OCI-LY1 (cell line): ENCODE measurements at regions not wholly inside any gene's neighbourhood (a gene's known extent, or its start where the extent isn't known, plus 50 kb on each side); places are given as distances from the start of the nearest gene placed in this dataset.

Source experiments
- H2AFZ ChIP-seq: fragments of 200-600 bp; sonication (generic), shearing (Covaris generic); 2 replicates; pipeline ENCODE4 v1.6.0; 2014; ENCODE audit warnings: antibody characterized with exemption, mild to moderate bottlenecking, low read length
- H3F3A ChIP-seq: fragments of 200-600 bp; sonication (generic), shearing (Covaris generic); 2 replicates; pipeline ENCODE4 v1.6.0; 2014; ENCODE audit warnings: mild to moderate bottlenecking, antibody characterized with exemption, low read length, moderate library complexity; ENCODE audit not compliant: insufficient read depth
- H3K27ac ChIP-seq: fragments of 200-600 bp; sonication (generic); 2 replicates; pipeline ENCODE4 v1.5.1; 2014; ENCODE audit warnings: low read length, mixed run types, mild to moderate bottlenecking, low read depth; ENCODE audit not compliant: poor library complexity, severe bottlenecking
- H3K27me3 ChIP-seq: fragments of 200-600 bp; sonication (generic); 2 replicates; pipeline ENCODE4 v1.6.0; 2014; ENCODE audit warnings: antibody characterized with exemption, mild to moderate bottlenecking, low read length, moderate library complexity; ENCODE audit not compliant: insufficient read depth
- H3K36me3 ChIP-seq: fragments of 200-600 bp; sonication (generic); 2 replicates; pipeline ENCODE4 v1.6.1; 2014; ENCODE audit warnings: mild to moderate bottlenecking, antibody characterized with exemption, low read length, moderate library complexity, mixed read lengths; ENCODE audit not compliant: insufficient read depth
- H3K4me1 ChIP-seq: fragments of 200-600 bp; sonication (generic); 2 replicates; pipeline ENCODE4 v1.5.1; 2014; ENCODE audit warnings: mild to moderate bottlenecking, low read length, moderate library complexity; ENCODE audit not compliant: insufficient read depth, severe bottlenecking
- H3K4me2 ChIP-seq: fragments of 200-600 bp; sonication (generic), shearing (Covaris generic); 2 replicates; pipeline ENCODE4 v1.6.1; 2014; ENCODE audit warnings: low read length
- H3K4me3 ChIP-seq: fragments of 200-600 bp; sonication (generic); 2 replicates; pipeline ENCODE4 v1.5.1; 2014; ENCODE audit warnings: low read length, low read depth, mild to moderate bottlenecking, mixed read lengths; ENCODE audit not compliant: poor library complexity, severe bottlenecking
- H3K79me2 ChIP-seq: fragments of 200-600 bp; shearing (Covaris generic); 2 replicates; pipeline ENCODE4 v1.6.1; 2016; ENCODE audit warnings: mixed run types, low read length, mixed read lengths; ENCODE audit not compliant: insufficient read depth
- H3K9ac ChIP-seq: fragments of 200-600 bp; sonication (generic), shearing (Covaris generic); 2 replicates; pipeline ENCODE4 v1.6.1; 2014; ENCODE audit warnings: mild to moderate bottlenecking, low read length, mixed read lengths
- H3K9me2 ChIP-seq: fragments of 200-600 bp; sonication (generic), shearing (Covaris generic); 2 replicates; pipeline ENCODE4 v1.6.1; 2014; ENCODE audit warnings: low read depth, mild to moderate bottlenecking, low read length, mixed read lengths
- H3K9me3 ChIP-seq: fragments of 200-600 bp; shearing (Covaris generic); 2 replicates; pipeline ENCODE4 v1.6.1; 2014; ENCODE audit warnings: low read length, mixed read lengths
- H4K20me1 ChIP-seq: fragments of 200-600 bp; sonication (generic), shearing (Covaris generic); 2 replicates; pipeline ENCODE4 v1.6.0; 2016; ENCODE audit warnings: mild to moderate bottlenecking, low read length; ENCODE audit not compliant: insufficient read depth
- CTCF ChIP-seq: fragments of 200-600 bp; sonication (generic), shearing (Covaris generic); IDR thresholded peaks from 2 replicates; pipeline ENCODE4 v1.5.1; 2017; ENCODE audit warnings: mild to moderate bottlenecking, antibody characterized with exemption, low read length, moderate library complexity, mixed read lengths
- EZH2 ChIP-seq: fragments of 200-600 bp; sonication (generic), shearing (Covaris generic); IDR thresholded peaks from 2 replicates; pipeline ENCODE4 v1.8.0; 2017; ENCODE audit warnings: borderline replicate concordance, mixed run types, mild to moderate bottlenecking, antibody characterized with exemption, low read length, moderate library complexity, mixed read lengths

- no peaks in the 10 kb centered on the region for H4K20me1 ChIP-seq
- H3K9me3 ChIP-seq, result no peaks in the 10 kb centered on the region
- no peaks in the 10 kb centered on the region for H3K27me3 ChIP-seq
- no peaks in the 10 kb centered on the region for H3K79me2 ChIP-seq
- no peak overlapping the region for H3K4me3 ChIP-seq
- no peaks in the 10 kb centered on the region for H3K36me3 ChIP-seq
- H3F3A ChIP-seq, result no peaks in the 10 kb centered on the region
- H3K9ac ChIP-seq, result no peak overlapping the region
- H3K4me1 ChIP-seq, result no peaks in the 10 kb centered on the region
- no peak for TF ChIP-seq EZH2
- TF ChIP-seq CTCF, result no peak
- H2AFZ ChIP-seq, result no peak overlapping the region
- H3K4me2 ChIP-seq, result no peak overlapping the region
- no peak overlapping the region for H3K27ac ChIP-seq
- H3K9me2 ChIP-seq, result no peaks in the 10 kb centered on the region
Measured at GRCh38 chr18:21991886-21992285, 177.5 kb upstream of the GATA6 start.

- Histone ChIP-seq H3K9ac (no peak overlapping the region), H4K20me1 (no peaks in the 10 kb centered on the region), H3F3A (no peaks in the 10 kb centered on the region), H3K4me2 (no peak overlapping the region), H3K79me2 (no peaks in the 10 kb centered on the region), H3K9me2 (no peaks in the 10 kb centered on the region), H3K9me3 (no peaks in the 10 kb centered on the region), H3K4me1 (no peaks in the 10 kb centered on the region), H2AFZ (no peak overlapping the region), H3K4me3 (no peak overlapping the region), H3K27ac (no peak overlapping the region), H3K27me3 (no peaks in the 10 kb centered on the region), H3K36me3 (no peaks in the 10 kb centered on the region)
- no peak for TF ChIP-seq CTCF
- TF ChIP-seq EZH2, result no peak
Measured at GRCh38 chr18:21996351-21996826, 173.0 kb upstream of the GATA6 start.

- Histone ChIP-seq H3K79me2 (no peaks in the 10 kb centered on the region), H3K9ac (no peak overlapping the region), H3K4me3 (no peak overlapping the region), H3K9me3 (no peaks in the 10 kb centered on the region), H4K20me1 (no peaks in the 10 kb centered on the region), H3K27ac (no peak overlapping the region), H3K9me2 (no peaks in the 10 kb centered on the region), H2AFZ (no peak overlapping the region), H3K4me2 (no peak overlapping the region), H3K4me1 (no peaks in the 10 kb centered on the region), H3F3A (no peaks in the 10 kb centered on the region), H3K27me3 (no peaks in the 10 kb centered on the region), H3K36me3 (no peaks in the 10 kb centered on the region)
- TF ChIP-seq EZH2, result no peak
- peak; percentile 82 for TF ChIP-seq CTCF
Measured at GRCh38 chr18:21997207-21998143, 171.9 kb upstream of the GATA6 start.
